ENCODE measurements at regions not wholly inside any gene's neighbourhood (a gene's known extent, or its start where the extent isn't known, plus 50 kb on each side); places are given as distances from the start of the nearest gene placed in this dataset.
"Not testable (repeated sequence)": the region's sequence is repeated elsewhere in the genome, so short reads cannot be mapped to it uniquely, and the experiment has no call there.

- intact Hi-C loops (cut with DNase I) = no loop called here
- no peak for TF ChIP-seq CTCF (IDR thresholded peaks at IDR 0.05)
- Histone ChIP-seq H3K27me3 (ENCODE audit: low read depth) (no peaks in the 10 kb centered on the region), H3K9me3 (no peaks in the 10 kb centered on the region), H3K4me3 (no peak overlapping the region), H3K27ac (no peak overlapping the region), H3K4me1 (no peaks in the 10 kb centered on the region), H3K36me3 (no peaks in the 10 kb centered on the region)
- DNase-seq (no peak), ATAC-seq (no peak)
Observed at GRCh38 chr7:96789914-96790313, 80.3 kb upstream of the SEM1 start.

GRCh38 chr7:96792115-96792514 lies 82.5 kb upstream of the SEM1 start:
- intact Hi-C loops (cut with DNase I) = no loop called here
- H3K4me3 ChIP-seq = no peak overlapping the region
- no peak for TF ChIP-seq CTCF (IDR thresholded peaks at IDR 0.05)
- no peaks in the 10 kb centered on the region for H3K27me3 ChIP-seq (ENCODE audit: low read depth)
- no peaks in the 10 kb centered on the region for H3K36me3 ChIP-seq
- no peaks in the 10 kb centered on the region for H3K4me1 ChIP-seq
- DNase-seq (no peak), ATAC-seq (no peak)
- H3K27ac ChIP-seq = no peak overlapping the region
- no peaks in the 10 kb centered on the region for H3K9me3 ChIP-seq

GRCh38 chr7:96794063-96794462 lies 84.4 kb upstream of the SEM1 start:
- DNase-seq (no peak), ATAC-seq (no peak)
- TF ChIP-seq CTCF (IDR thresholded peaks at IDR 0.05) = no peak
- Histone ChIP-seq H3K27ac (no peak overlapping the region), H3K27me3 (ENCODE audit: low read depth) (no peaks in the 10 kb centered on the region), H3K4me3 (no peak overlapping the region), H3K4me1 (no peaks in the 10 kb centered on the region), H3K9me3 (no peaks in the 10 kb centered on the region), H3K36me3 (no peaks in the 10 kb centered on the region)
- intact Hi-C loops (cut with DNase I) = no loop called here

- H3K27me3 ChIP-seq (ENCODE audit: low read depth) = no peaks in the 10 kb centered on the region
Observed at GRCh38 chr7:96800122-96800521, 90.5 kb upstream of the SEM1 start.

GRCh38 chr7:96800824-96801223 lies 91.2 kb upstream of the SEM1 start:
- ATAC-seq (no peak), DNase-seq (no peak)
- H3K4me1 ChIP-seq = no peaks in the 10 kb centered on the region
- no peaks in the 10 kb centered on the region for H3K27me3 ChIP-seq (ENCODE audit: low read depth)
- intact Hi-C loops (cut with DNase I) = no loop called here
- no peak for TF ChIP-seq CTCF (IDR thresholded peaks at IDR 0.05)
- H3K27ac ChIP-seq = no peak overlapping the region
- H3K4me3 ChIP-seq = no peak overlapping the region
- no peaks in the 10 kb centered on the region for H3K9me3 ChIP-seq
- no peaks in the 10 kb centered on the region for H3K36me3 ChIP-seq

More at GRCh38 chr7:96800122-96800521, 90.5 kb upstream of the SEM1 start:
- no peak for TF ChIP-seq CTCF (IDR thresholded peaks at IDR 0.05)
- no peak overlapping the region for H3K4me3 ChIP-seq
- H3K4me1 ChIP-seq = no peaks in the 10 kb centered on the region
- DNase-seq = no peak
- H3K9me3 ChIP-seq = no peaks in the 10 kb centered on the region
- H3K36me3 ChIP-seq = no peaks in the 10 kb centered on the region
- intact Hi-C loops (cut with DNase I) = no loop called here
- ATAC-seq = no peak
- no peak overlapping the region for H3K27ac ChIP-seq

- DNase-seq = no peak
- no peak for TF ChIP-seq CTCF (IDR thresholded peaks at IDR 0.05)
Observed at GRCh38 chr7:96819111-96819700, 109.6 kb upstream of the SEM1 start.

GRCh38 chr7:96821131-96821530 lies 111.5 kb upstream of the SEM1 start:
- ATAC-seq; H3K4me1 ChIP-seq; H3K36me3 ChIP-seq; H3K27me3 ChIP-seq (ENCODE audit: low read depth); DNase-seq; H3K4me3 ChIP-seq; H3K27ac ChIP-seq; H3K9me3 ChIP-seq; intact Hi-C loops (cut with DNase I): not testable (repeated sequence)

More at GRCh38 chr7:96819111-96819700, 109.6 kb upstream of the SEM1 start:
- H3K4me3 ChIP-seq = no peak overlapping the region
- ATAC-seq = no peak
- no peak overlapping the region for H3K27ac ChIP-seq
- intact Hi-C loops (cut with DNase I) = no loop called here
- no peaks in the 10 kb centered on the region for H3K4me1 ChIP-seq
- H3K9me3 ChIP-seq = no peaks in the 10 kb centered on the region
- H3K36me3 ChIP-seq = no peaks in the 10 kb centered on the region
- no peaks in the 10 kb centered on the region for H3K27me3 ChIP-seq (ENCODE audit: low read depth)
